ENCODE measurements at regions not wholly inside any gene's neighbourhood (a gene's known extent, or its start where the extent isn't known, plus 50 kb on each side); places are given as distances from the start of the nearest gene placed in this dataset.

GRCh38 chr18:61079714-61080113 lies 253.5 kb upstream of the CDH20 start:
- in situ Hi-C loops (cut with HindIII; ENCODE audit: low pct_unique_long_range_greater_than_20kb, low sequenced_read_pairs): no loop called here
- DNase-seq (ENCODE audit: low read depth): no peak

GRCh38 chr18:61080954-61081528 lies 252.2 kb upstream of the CDH20 start:
- in situ Hi-C loops (cut with HindIII; ENCODE audit: low pct_unique_long_range_greater_than_20kb, low sequenced_read_pairs): no loop called here

GRCh38 chr18:61082976-61083630 lies 250.1 kb upstream of the CDH20 start:
- DNase-seq (ENCODE audit: low read depth): no peak
- in situ Hi-C loops (cut with HindIII; ENCODE audit: low pct_unique_long_range_greater_than_20kb, low sequenced_read_pairs): no loop called here

More at GRCh38 chr18:61080954-61081528, 252.2 kb upstream of the CDH20 start:
- DNase-seq (ENCODE audit: low read depth): no peak

- no peak for DNase-seq (ENCODE audit: low read depth)
- in situ Hi-C loops (cut with HindIII; ENCODE audit: low pct_unique_long_range_greater_than_20kb, low sequenced_read_pairs): no loop called here
Observed at GRCh38 chr18:61085036-61085435, 248.2 kb upstream of the CDH20 start.

GRCh38 chr18:61085761-61086160 lies 247.5 kb upstream of the CDH20 start:
- in situ Hi-C loops (cut with HindIII; ENCODE audit: low pct_unique_long_range_greater_than_20kb, low sequenced_read_pairs): no loop called here
- no peak for DNase-seq (ENCODE audit: low read depth)

- in situ Hi-C loops (cut with HindIII; ENCODE audit: low pct_unique_long_range_greater_than_20kb, low sequenced_read_pairs): no loop called here
Observed at GRCh38 chr18:61086657-61087056, 246.6 kb upstream of the CDH20 start.

GRCh38 chr18:61091379-61091778 lies 241.9 kb upstream of the CDH20 start:
- DNase-seq (ENCODE audit: low read depth): no peak
- in situ Hi-C loops (cut with HindIII; ENCODE audit: low pct_unique_long_range_greater_than_20kb, low sequenced_read_pairs): no loop called here

More at GRCh38 chr18:61086657-61087056, 246.6 kb upstream of the CDH20 start:
- no peak for DNase-seq (ENCODE audit: low read depth)

GRCh38 chr18:61093965-61094364 lies 239.3 kb upstream of the CDH20 start:
- no peak for DNase-seq (ENCODE audit: low read depth)
- in situ Hi-C loops (cut with HindIII; ENCODE audit: low pct_unique_long_range_greater_than_20kb, low sequenced_read_pairs): no loop called here

- in situ Hi-C loops (cut with HindIII; ENCODE audit: low pct_unique_long_range_greater_than_20kb, low sequenced_read_pairs): no loop called here
- DNase-seq (ENCODE audit: low read depth): no peak
Observed at GRCh38 chr18:61096226-61096625, 237.0 kb upstream of the CDH20 start.

GRCh38 chr18:61107113-61107512 lies 226.1 kb upstream of the CDH20 start:
- in situ Hi-C loops (cut with HindIII; ENCODE audit: low pct_unique_long_range_greater_than_20kb, low sequenced_read_pairs): no loop called here
- no peak for DNase-seq (ENCODE audit: low read depth)

- in situ Hi-C loops (cut with HindIII; ENCODE audit: low pct_unique_long_range_greater_than_20kb, low sequenced_read_pairs): no loop called here
Observed at GRCh38 chr18:61108706-61109105, 224.5 kb upstream of the CDH20 start.

GRCh38 chr18:61123309-61123708 lies 209.9 kb upstream of the CDH20 start:
- in situ Hi-C loops (cut with HindIII; ENCODE audit: low pct_unique_long_range_greater_than_20kb, low sequenced_read_pairs): no loop called here
- no peak for DNase-seq (ENCODE audit: low read depth)

More at GRCh38 chr18:61108706-61109105, 224.5 kb upstream of the CDH20 start:
- no peak for DNase-seq (ENCODE audit: low read depth)

GRCh38 chr18:61127714-61128467 lies 205.3 kb upstream of the CDH20 start:
- DNase-seq (ENCODE audit: low read depth): no peak
- in situ Hi-C loops (cut with HindIII; ENCODE audit: low pct_unique_long_range_greater_than_20kb, low sequenced_read_pairs): no loop called here

GRCh38 chr18:61129001-61129400 lies 204.2 kb upstream of the CDH20 start:
- in situ Hi-C loops (cut with HindIII; ENCODE audit: low pct_unique_long_range_greater_than_20kb, low sequenced_read_pairs): no loop called here
- DNase-seq (ENCODE audit: low read depth): no peak

- DNase-seq (ENCODE audit: low read depth): no peak
- in situ Hi-C loops (cut with HindIII; ENCODE audit: low pct_unique_long_range_greater_than_20kb, low sequenced_read_pairs): no loop called here
Observed at GRCh38 chr18:61132031-61132430, 201.2 kb upstream of the CDH20 start.

- in situ Hi-C loops (cut with HindIII; ENCODE audit: low pct_unique_long_range_greater_than_20kb, low sequenced_read_pairs): no loop called here
- DNase-seq (ENCODE audit: low read depth): no peak
Observed at GRCh38 chr18:61133783-61134182, 199.4 kb upstream of the CDH20 start.

- in situ Hi-C loops (cut with HindIII; ENCODE audit: low pct_unique_long_range_greater_than_20kb, low sequenced_read_pairs): no loop called here
Observed at GRCh38 chr18:61136711-61137251, 196.4 kb upstream of the CDH20 start.

GRCh38 chr18:61141691-61142090 lies 191.5 kb upstream of the CDH20 start:
- in situ Hi-C loops (cut with HindIII; ENCODE audit: low pct_unique_long_range_greater_than_20kb, low sequenced_read_pairs): no loop called here
- no peak for DNase-seq (ENCODE audit: low read depth)

More at GRCh38 chr18:61136711-61137251, 196.4 kb upstream of the CDH20 start:
- DNase-seq (ENCODE audit: low read depth): no peak

GRCh38 chr18:61148322-61148721 lies 184.9 kb upstream of the CDH20 start:
- DNase-seq (ENCODE audit: low read depth): no peak
- in situ Hi-C loops (cut with HindIII; ENCODE audit: low pct_unique_long_range_greater_than_20kb, low sequenced_read_pairs): no loop called here

Data from Caki2 (cell line).